ENCODE measurements at regions not wholly inside any gene's neighbourhood (a gene's known extent, or its start where the extent isn't known, plus 50 kb on each side); places are given as distances from the start of the nearest gene placed in this dataset.

DNA sequence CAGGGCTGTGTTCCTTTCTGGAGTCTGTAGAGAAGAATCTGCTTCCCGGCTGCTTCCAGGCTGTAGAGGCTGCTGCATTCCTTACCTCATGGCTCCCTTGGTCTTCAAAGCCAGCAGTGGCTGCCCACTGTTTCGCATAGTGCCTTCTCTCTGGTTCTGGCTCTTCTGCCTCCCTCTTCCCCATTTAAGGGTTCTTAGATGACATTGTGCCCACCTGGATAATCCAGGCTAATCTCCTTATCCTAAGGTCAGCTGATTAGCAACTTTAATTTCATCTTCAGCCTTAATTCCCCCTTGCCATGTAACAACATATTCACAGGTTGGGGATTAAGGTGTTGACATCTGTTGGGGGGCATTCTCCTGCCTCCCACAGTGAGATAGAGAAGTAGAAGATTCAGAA lies 208.6 kb upstream of the TMTC1 start:
- Histone ChIP-seq H3K36me3 (ENCODE audit: control insufficient read depth, insufficient read depth, low read length) (no peaks in the 10 kb centered on the region), H3K4me1 (ENCODE audit: control insufficient read depth, insufficient read depth, low read length) (no peaks in the 10 kb centered on the region), H3K9ac (ENCODE audit: low read depth, low read length) (no peak overlapping the region), H3K9me3 (ENCODE audit: control insufficient read depth, insufficient read depth, low read length) (peaks cover 3% of the 10 kb centered on the region), H3K27me3 (ENCODE audit: control insufficient read depth, insufficient read depth, low read length) (no peaks in the 10 kb centered on the region), H3K4me3 (ENCODE audit: low read depth, low read length) (no peak overlapping the region)

DNA sequence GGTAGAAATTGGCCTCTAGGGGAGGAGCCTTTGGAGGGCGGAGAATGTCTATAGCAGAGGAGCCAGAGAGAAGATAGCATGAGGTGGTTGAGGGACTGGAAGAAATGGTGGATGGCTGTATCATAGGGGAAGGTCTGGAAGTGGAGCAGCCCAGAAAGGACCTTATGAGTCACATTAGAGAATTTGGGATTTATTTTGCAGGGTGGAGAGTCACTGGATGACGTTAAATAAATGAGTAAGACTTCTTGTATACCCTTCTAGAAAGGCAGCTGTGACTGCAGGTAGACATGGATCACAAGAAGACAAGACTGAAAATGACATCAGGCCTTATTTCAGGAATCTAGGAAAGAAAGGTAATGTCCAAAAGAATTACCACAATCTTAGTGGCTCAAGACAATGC lies 208.2 kb upstream of the TMTC1 start:
- no peaks in the 10 kb centered on the region for H3K27me3 ChIP-seq (ENCODE audit: control insufficient read depth, insufficient read depth, low read length)
- peaks cover 3% of the 10 kb centered on the region for H3K9me3 ChIP-seq (ENCODE audit: control insufficient read depth, insufficient read depth, low read length)
- no peaks in the 10 kb centered on the region for H3K36me3 ChIP-seq (ENCODE audit: control insufficient read depth, insufficient read depth, low read length)
- H3K4me3 ChIP-seq (ENCODE audit: low read depth, low read length): no peak overlapping the region
- no peak overlapping the region for H3K9ac ChIP-seq (ENCODE audit: low read depth, low read length)
- no peaks in the 10 kb centered on the region for H3K4me1 ChIP-seq (ENCODE audit: control insufficient read depth, insufficient read depth, low read length)

DNA sequence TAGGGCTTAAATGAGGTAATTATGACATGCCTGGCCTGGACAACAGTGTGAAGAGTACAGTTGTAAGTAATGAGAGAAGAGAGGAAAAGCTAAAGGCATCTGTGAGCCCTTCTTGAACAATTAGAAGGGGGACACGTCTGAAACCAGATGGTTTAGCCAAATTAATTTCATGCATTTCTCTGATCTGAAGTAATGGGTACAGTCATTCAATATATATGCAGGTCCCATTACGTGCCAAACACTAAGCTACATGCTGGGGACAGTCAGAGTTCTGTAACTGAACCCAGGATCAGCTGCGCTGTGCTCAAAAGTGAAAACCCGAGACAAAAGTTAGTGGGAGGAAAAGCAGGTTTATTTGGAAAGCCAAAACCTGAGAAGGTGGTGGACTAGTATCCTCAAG lies 207.2 kb upstream of the TMTC1 start:
- Histone ChIP-seq H3K4me1 (ENCODE audit: control insufficient read depth, insufficient read depth, low read length) (no peaks in the 10 kb centered on the region), H3K9ac (ENCODE audit: low read depth, low read length) (no peak overlapping the region), H3K36me3 (ENCODE audit: control insufficient read depth, insufficient read depth, low read length) (no peaks in the 10 kb centered on the region), H3K4me3 (ENCODE audit: low read depth, low read length) (no peak overlapping the region), H3K9me3 (ENCODE audit: control insufficient read depth, insufficient read depth, low read length) (peaks cover 3% of the 10 kb centered on the region), H3K27me3 (ENCODE audit: control insufficient read depth, insufficient read depth, low read length) (no peaks in the 10 kb centered on the region)

DNA sequence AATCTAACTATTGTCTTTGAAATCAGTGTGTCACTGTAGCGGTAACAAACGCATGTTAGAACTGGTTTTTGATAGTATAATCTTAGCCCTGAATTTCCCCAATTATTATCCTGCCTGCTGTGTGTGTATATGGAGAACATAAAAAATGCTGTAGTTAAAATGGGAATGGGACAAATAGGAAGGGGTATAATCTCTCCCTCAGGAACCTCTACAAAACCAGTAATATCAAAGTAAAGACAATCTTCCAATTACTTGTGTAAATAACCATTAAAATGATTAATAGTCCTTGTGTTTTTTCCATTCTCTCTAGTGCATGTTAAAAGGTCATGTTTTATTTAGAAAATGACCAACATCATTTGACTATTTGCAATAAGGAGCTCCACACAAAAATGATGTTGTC lies 200.1 kb upstream of the TMTC1 start:
- no peaks in the 10 kb centered on the region for H3K36me3 ChIP-seq (ENCODE audit: control insufficient read depth, insufficient read depth, low read length)
- no peak overlapping the region for H3K9ac ChIP-seq (ENCODE audit: low read depth, low read length)
- no peaks in the 10 kb centered on the region for H3K4me1 ChIP-seq (ENCODE audit: control insufficient read depth, insufficient read depth, low read length)
- no peak overlapping the region for H3K4me3 ChIP-seq (ENCODE audit: low read depth, low read length)
- peaks cover 3% of the 10 kb centered on the region for H3K9me3 ChIP-seq (ENCODE audit: control insufficient read depth, insufficient read depth, low read length)
- H3K27me3 ChIP-seq (ENCODE audit: control insufficient read depth, insufficient read depth, low read length): no peaks in the 10 kb centered on the region

DNA sequence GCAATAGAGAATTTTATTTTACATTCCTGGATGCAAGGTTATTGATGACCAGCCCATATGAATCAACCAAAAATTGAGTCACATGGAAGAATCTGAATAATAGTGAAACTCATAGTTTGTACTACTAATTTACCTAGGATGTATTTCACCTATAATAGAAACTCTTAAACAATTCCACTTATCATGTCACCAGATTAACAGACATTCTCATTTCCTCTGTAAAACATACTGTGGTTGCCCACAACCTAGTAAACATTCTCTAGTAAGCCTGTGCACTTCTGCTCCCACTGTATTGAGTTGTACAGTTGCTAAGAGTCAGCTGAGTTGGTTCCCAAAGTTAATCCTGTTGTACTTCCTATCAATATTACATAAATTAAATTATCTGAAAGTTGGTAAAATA lies 196.6 kb upstream of the TMTC1 start:
- H3K36me3 ChIP-seq (ENCODE audit: control insufficient read depth, insufficient read depth, low read length): no peaks in the 10 kb centered on the region

DNA sequence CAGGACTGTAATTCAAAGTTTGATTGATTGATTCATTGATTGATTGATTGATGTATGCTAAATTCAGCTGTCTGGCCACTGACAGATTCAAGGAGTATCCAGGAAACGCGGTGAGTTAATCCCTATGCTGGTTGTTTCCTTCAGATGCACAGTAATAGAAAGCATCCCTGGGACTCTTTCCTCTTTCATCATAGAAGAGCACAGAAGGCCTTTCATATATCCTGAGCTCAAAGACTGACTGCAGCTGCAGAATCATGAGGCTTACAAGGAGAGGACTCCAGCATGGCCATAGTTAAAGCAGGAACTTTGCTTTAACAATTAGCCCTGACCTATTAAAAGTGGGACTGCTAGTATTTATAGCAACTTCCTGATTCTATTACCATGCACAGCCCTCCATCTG lies 187.7 kb upstream of the TMTC1 start:
- no peaks in the 10 kb centered on the region for H3K36me3 ChIP-seq (ENCODE audit: control insufficient read depth, insufficient read depth, low read length)
- H3K9ac ChIP-seq (ENCODE audit: low read depth, low read length): no peak overlapping the region
- no peak overlapping the region for H3K4me3 ChIP-seq (ENCODE audit: low read depth, low read length)
- H3K4me1 ChIP-seq (ENCODE audit: control insufficient read depth, insufficient read depth, low read length): no peaks in the 10 kb centered on the region
- no peaks in the 10 kb centered on the region for H3K9me3 ChIP-seq (ENCODE audit: control insufficient read depth, insufficient read depth, low read length)
- H3K27me3 ChIP-seq (ENCODE audit: control insufficient read depth, insufficient read depth, low read length): no peaks in the 10 kb centered on the region

More for the DNA sequence above, 196.6 kb upstream of the TMTC1 start:
- H3K9ac ChIP-seq (ENCODE audit: low read depth, low read length): no peak overlapping the region
- H3K27me3 ChIP-seq (ENCODE audit: control insufficient read depth, insufficient read depth, low read length): no peaks in the 10 kb centered on the region
- H3K9me3 ChIP-seq (ENCODE audit: control insufficient read depth, insufficient read depth, low read length): no peaks in the 10 kb centered on the region
- H3K4me3 ChIP-seq (ENCODE audit: low read depth, low read length): no peak overlapping the region
- no peaks in the 10 kb centered on the region for H3K4me1 ChIP-seq (ENCODE audit: control insufficient read depth, insufficient read depth, low read length)

DNA sequence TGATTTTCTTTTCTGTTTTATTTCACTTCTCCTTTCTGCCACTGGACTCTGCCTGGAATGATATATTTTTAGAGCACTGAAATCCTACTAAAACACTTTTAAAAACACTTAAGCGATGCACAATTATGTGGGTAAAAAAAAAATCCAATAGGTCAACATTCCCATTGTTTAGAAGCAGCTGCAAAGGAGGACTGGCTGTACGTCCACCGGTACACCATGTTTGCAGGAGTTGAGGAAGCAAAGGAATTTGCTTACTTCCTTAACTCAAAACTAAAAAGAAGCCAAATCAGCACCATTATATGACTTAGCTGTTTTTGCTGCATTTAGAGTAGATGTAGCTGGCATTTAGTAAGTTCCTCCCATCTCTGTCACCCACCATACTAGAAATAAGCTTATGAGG lies 186.8 kb upstream of the TMTC1 start:
- H3K36me3 ChIP-seq (ENCODE audit: control insufficient read depth, insufficient read depth, low read length): no peaks in the 10 kb centered on the region
- H3K4me1 ChIP-seq (ENCODE audit: control insufficient read depth, insufficient read depth, low read length): no peaks in the 10 kb centered on the region
- no peaks in the 10 kb centered on the region for H3K27me3 ChIP-seq (ENCODE audit: control insufficient read depth, insufficient read depth, low read length)
- H3K9ac ChIP-seq (ENCODE audit: low read depth, low read length): no peak overlapping the region
- H3K9me3 ChIP-seq (ENCODE audit: control insufficient read depth, insufficient read depth, low read length): no peaks in the 10 kb centered on the region
- no peak overlapping the region for H3K4me3 ChIP-seq (ENCODE audit: low read depth, low read length)

DNA sequence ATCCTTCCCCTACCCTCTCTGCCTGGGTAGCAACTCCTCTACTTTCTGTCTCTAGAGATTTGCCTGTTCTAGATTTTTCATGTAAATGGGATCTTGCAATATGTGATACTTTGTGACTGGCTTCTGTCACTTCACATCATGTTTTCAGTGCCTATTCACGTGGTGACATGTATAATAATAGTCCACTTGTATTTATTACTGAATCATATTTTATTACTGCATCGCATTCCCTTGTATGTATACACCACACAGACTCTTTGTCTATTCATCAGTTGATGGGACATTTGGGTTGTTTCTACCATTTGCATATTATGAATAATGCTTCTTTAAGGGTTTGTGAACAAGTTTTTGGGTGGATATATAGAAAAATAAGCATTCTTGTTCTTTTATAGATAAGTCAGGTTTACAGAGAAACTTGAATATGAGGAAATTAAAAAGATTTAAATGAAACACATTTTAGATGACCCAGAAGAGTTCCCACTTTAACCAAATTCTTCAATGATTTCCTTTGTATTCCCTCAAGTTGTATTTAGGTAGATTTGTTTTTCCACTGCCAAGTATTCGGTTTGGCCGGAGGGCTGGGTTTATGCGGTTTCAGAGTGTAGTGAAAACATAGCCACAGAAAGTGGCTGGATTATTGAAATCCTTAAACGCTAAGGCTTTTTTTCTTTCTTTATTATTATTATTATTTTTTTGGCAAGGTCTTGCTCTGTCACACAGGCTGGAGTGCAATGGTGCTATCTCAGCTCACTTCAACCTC lies 178.7 kb upstream of the TMTC1 start:
- Histone ChIP-seq H3K27me3 (ENCODE audit: control insufficient read depth, insufficient read depth, low read length) (no peaks in the 10 kb centered on the region), H3K36me3 (ENCODE audit: control insufficient read depth, insufficient read depth, low read length) (no peaks in the 10 kb centered on the region), H3K4me3 (ENCODE audit: low read depth, low read length) (no peak overlapping the region), H3K9ac (ENCODE audit: low read depth, low read length) (no peak overlapping the region), H3K9me3 (ENCODE audit: control insufficient read depth, insufficient read depth, low read length) (no peaks in the 10 kb centered on the region), H3K4me1 (ENCODE audit: control insufficient read depth, insufficient read depth, low read length) (no peaks in the 10 kb centered on the region)

DNA sequence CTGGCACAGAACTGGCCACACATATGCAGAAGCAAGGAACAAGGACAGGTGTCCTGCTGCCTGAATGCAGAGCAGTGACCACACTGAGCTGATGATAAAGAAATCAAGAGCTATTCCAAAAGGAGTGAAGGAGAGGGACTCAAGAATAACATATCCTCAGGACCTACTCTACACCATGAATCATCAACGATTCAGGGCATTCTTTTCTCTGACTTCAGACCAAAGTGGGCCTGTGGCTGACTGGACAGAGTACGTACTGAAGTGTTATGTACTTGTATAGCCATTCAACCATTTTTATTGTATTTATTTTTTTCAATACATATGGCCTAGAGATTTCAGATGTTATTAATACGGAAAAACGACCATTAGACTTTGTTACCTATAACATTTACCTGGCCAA lies 177.5 kb upstream of the TMTC1 start:
- Histone ChIP-seq H3K4me3 (ENCODE audit: low read depth, low read length) (no peak overlapping the region), H3K9ac (ENCODE audit: low read depth, low read length) (no peak overlapping the region), H3K36me3 (ENCODE audit: control insufficient read depth, insufficient read depth, low read length) (no peaks in the 10 kb centered on the region), H3K27me3 (ENCODE audit: control insufficient read depth, insufficient read depth, low read length) (no peaks in the 10 kb centered on the region), H3K9me3 (ENCODE audit: control insufficient read depth, insufficient read depth, low read length) (no peaks in the 10 kb centered on the region), H3K4me1 (ENCODE audit: control insufficient read depth, insufficient read depth, low read length) (no peaks in the 10 kb centered on the region)

DNA sequence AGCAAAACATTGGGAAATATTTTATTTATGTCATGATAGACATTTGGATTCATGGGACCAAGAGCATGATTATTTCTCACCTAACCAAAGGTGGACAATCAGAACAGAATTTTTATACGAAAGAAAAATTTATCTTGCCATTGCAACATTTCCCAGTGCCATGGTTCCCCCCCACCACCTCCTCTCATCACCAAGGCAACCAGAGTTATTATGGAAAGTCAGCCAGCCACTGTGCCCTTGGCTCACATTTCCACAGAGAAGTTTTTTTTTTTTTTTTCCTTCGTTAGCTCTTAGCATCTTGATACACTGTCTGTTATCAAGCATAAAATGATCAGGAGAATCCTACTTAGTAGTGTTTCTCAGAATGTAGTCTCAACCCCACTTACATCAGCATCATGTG lies 176.4 kb upstream of the TMTC1 start:
- no peak overlapping the region for H3K9ac ChIP-seq (ENCODE audit: low read depth, low read length)
- H3K4me3 ChIP-seq (ENCODE audit: low read depth, low read length): no peak overlapping the region
- H3K4me1 ChIP-seq (ENCODE audit: control insufficient read depth, insufficient read depth, low read length): no peaks in the 10 kb centered on the region

DNA sequence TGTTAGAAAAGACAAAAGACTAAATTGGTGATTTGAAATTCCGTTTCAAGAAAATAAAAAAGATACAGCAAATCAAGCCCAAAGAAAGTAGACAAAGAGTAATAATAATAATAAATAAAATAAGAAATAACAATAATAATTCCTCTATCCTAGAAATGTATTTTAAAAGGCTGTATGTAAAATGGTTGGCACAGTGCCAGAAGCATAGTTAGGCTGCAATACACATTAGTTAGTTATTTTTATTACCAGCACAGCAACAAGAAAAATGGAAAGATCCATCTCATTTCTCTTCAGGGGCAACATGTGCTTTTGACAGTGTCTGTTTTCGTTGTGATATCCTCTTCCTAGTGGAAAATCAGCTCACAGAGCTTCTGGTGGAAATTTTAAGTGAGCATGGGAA lies 174.1 kb upstream of the TMTC1 start:
- Histone ChIP-seq H3K9ac (ENCODE audit: low read depth, low read length) (no peak overlapping the region), H3K27me3 (ENCODE audit: control insufficient read depth, insufficient read depth, low read length) (no peaks in the 10 kb centered on the region), H3K9me3 (ENCODE audit: control insufficient read depth, insufficient read depth, low read length) (no peaks in the 10 kb centered on the region), H3K4me3 (ENCODE audit: low read depth, low read length) (no peak overlapping the region), H3K4me1 (ENCODE audit: control insufficient read depth, insufficient read depth, low read length) (no peaks in the 10 kb centered on the region), H3K36me3 (ENCODE audit: control insufficient read depth, insufficient read depth, low read length) (no peaks in the 10 kb centered on the region)

More for the DNA sequence above, 176.4 kb upstream of the TMTC1 start:
- H3K27me3 ChIP-seq (ENCODE audit: control insufficient read depth, insufficient read depth, low read length): no peaks in the 10 kb centered on the region
- H3K9me3 ChIP-seq (ENCODE audit: control insufficient read depth, insufficient read depth, low read length): no peaks in the 10 kb centered on the region
- H3K36me3 ChIP-seq (ENCODE audit: control insufficient read depth, insufficient read depth, low read length): no peaks in the 10 kb centered on the region

DNA sequence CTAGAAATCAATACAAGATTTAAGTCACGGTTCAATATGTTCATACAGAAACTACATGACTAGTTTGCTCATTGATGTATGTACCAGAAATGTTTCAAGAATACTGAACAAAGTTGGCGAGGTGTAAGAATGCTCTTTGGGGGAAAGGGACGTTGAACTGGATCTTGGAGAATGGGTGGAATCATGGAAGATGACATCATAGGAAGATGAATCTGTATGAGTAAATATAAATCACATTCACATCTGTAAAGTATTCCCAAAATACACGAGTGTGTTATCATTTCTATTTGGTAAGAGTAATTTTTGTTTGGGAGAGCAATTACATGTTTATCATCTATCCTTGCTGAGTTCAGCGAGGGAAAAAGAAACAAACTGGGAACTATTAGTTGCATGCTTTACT lies 162.2 kb upstream of the TMTC1 start:
- H3K36me3 ChIP-seq (ENCODE audit: control insufficient read depth, insufficient read depth, low read length): no peaks in the 10 kb centered on the region
- no peaks in the 10 kb centered on the region for H3K9me3 ChIP-seq (ENCODE audit: control insufficient read depth, insufficient read depth, low read length)
- no peaks in the 10 kb centered on the region for H3K4me1 ChIP-seq (ENCODE audit: control insufficient read depth, insufficient read depth, low read length)
- H3K4me3 ChIP-seq (ENCODE audit: low read depth, low read length): no peak overlapping the region
- H3K27me3 ChIP-seq (ENCODE audit: control insufficient read depth, insufficient read depth, low read length): no peaks in the 10 kb centered on the region
- no peak overlapping the region for H3K9ac ChIP-seq (ENCODE audit: low read depth, low read length)

All from iPS-15b (cell line).